HG03565 (cell line): ENCODE measurements at regions not wholly inside any gene's neighbourhood (a gene's known extent, or its start where the extent isn't known, plus 50 kb on each side); places are given as distances from the start of the nearest gene placed in this dataset.

Experiments used
- ATAC-seq: cut with Tn5 transposase; IDR thresholded peaks from one replicate; pipeline ENCODE4 v1.9.1; 2021; ENCODE audit warnings: mild to moderate bottlenecking, moderate library complexity; ENCODE audit not compliant: unreplicated experiment

DNA sequence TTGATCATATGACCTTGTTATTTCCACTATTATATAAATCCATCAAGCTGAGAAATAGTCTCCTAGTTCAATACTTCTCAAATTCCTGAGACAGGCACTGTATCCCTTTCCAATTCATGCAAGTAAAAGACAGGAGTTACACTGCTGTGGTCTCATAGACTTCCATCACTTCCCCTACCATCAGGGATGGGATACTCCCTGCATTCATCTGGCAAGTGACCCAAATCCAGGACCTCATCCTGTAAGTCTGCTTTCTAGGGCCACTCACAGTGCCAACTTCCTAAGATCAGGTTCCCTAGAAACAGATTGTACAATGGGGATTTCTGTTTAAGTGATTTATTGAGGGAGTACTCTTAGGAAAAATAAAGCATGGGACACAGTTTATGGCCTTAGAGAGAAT lies 424.0 kb upstream of the CDH7 start:
- no peak for ATAC-seq

DNA sequence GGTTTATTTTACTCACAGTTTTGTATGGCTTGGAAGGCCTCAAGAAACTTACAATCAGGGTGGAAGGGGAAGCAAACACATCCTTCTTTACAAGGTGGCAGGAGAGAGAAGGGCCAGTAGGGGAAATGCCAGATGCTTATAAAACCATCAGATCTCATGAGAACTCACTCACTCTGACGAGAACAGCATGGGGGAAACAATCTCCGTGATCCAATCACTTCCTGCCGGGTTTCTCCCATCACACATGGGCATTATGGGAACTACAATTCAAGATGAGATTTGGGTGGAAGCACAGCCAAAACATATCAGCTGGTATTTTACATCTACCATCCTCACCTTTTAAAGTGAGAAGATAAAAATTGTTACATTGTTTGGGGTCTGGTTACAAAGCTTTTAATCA lies 427.9 kb upstream of the CDH7 start:
- no peak for ATAC-seq

DNA sequence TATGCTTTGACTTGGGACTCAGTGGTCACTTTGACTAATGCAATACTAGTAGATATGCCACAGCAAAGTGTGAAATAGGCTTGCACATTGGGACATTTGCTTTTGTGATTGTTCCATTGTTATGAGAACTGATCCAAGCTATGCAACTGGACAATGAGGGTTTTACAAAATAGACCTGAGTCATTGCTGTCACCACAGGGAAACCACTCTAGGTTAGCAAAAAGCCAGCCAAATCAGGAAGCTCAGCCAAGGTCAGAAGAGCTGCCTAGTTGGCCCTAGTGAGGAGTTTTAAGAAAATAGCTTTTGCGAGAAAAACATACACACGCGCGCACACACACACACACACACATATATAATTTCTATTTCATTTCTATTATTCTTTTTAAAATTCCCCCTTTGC lies 452.4 kb upstream of the CDH7 start:
- ATAC-seq, result no peak

DNA sequence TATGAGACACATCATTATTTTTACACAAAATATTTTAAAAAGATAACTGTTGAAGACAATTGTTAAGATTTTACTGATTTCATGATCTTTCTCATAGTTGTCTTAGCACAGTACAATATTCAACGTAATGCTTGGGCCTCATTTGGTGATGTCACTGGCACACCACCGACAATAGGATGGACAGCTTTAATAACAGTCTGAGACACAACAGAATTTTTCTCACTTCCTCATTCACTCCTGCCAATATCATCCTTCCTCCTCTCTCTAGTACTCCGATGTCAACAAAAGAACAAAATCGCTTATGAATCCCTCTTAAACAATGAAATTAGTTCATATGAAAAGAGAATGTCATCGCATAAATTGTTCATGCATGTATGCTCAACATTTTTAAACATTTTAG lies 461.9 kb upstream of the CDH7 start:
- ATAC-seq, result no peak

DNA sequence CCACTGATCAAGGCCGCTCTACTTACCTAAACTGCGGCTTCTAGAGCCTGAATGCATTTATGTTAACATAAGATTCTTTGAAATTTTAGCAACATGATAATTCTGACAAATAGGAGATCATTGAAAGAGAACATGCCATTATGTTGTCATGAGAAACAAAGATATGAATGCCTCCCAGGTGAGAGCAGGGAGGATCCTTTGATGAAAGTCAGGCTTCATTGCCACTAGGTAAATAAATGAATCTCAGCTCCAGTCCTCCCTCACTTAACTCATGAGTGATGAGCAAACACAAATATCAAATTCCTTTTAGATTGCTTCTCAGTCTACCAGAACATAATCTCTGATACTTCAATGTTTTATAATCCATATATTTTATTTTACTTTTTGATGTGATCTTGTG lies 463.2 kb upstream of the CDH7 start:
- no peak for ATAC-seq

DNA sequence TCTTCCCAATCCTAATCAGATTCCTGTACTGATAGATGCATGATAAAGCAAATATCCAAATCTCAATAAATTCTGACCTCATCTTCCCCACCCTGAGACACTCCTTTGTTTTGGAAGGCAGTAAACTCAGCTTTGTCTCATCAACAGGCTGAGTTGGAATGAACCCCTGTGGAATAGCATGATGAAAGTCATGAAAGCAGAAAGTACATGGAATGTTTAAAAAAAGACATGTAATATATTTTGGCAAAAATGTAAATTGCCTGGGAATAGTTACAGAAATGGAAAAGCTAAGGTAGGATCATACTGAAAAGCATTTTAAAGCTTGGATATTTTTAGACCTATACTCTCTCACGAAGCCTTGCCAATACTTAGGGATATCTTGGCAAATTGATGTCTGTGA lies 468.7 kb upstream of the CDH7 start:
- ATAC-seq, result no peak

DNA sequence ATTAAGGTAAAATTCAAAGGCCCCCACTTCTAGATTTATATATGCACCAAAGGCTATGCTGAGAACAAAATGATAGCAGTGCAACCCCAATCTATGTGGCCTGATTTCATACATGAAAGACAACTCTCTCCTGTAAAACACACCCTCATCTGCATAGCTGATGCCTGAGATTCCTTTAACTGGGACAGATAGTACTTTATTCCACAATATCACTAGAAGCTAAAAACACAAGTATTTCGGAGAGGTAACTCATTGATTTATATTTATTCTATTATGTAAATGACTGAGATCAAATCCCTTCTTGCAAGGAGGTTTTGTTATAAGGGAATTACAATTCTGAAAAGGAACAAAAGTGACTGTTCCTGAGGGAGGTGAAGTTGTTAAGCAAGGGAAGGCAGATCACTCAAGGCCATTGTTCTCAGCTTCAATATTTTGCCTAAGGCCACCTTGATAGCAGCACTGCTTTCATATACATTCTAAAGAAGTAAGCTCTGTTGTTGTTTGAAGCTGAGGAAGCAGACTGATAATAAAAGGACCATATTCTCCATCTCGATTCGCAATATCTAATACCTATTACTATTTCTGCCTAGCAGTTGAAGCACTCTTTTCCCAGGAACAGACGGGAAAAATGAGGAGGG lies 471.0 kb upstream of the CDH7 start:
- ATAC-seq, result no peak

DNA sequence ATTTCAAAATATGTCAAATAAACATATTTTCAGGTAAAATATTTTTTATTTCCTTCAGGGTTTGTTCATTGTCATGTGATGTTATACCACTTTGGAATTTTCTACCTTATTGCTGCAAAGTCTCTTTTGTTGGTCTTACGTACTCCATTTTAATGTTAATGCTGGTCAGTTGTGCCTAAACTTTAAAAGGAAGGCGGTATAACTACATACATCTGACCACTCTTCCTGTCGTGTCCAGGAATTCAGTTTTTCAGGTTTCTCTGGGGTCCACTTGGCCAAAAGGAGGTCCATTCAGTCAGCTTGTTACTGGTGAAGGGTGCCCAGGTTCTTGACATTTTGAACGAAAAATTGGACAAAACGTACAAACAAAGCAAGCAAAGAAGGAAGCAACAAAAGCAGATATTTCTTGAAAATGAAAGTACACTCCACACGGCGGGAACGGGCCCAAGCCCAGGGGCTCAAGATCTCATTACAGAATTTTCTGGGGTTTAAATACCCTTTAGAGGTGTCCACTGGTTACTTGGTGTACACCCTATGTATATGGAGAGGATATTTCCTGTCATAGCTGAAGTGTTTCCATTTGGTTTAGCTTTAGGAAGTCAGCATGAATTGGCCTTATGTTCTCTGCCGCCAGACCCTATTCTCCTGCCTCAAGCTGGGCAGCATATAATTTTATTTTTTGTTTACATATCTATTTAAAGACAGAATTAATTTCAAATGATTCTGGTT lies 471.7 kb upstream of the CDH7 start:
- no peak for ATAC-seq

DNA sequence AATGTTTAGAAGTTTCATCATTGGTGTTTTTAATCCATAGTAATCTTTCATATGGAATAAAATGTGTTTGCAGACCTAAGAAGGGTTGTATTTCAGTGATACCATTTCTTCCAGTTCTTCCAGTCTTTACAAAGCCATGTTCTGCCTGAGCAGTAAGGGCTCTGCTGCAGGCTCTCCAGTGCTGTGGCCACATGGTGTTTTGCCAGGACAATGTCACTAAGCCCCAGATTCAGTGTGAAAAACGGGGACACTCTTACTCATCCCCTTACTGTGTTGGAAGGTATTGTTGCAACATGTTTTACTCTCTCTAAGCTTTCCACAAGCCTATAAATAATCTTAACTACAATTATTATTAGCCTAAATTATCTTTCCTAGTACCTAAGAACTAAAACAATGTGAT lies 481.4 kb upstream of the CDH7 start:
- no peak for ATAC-seq

DNA sequence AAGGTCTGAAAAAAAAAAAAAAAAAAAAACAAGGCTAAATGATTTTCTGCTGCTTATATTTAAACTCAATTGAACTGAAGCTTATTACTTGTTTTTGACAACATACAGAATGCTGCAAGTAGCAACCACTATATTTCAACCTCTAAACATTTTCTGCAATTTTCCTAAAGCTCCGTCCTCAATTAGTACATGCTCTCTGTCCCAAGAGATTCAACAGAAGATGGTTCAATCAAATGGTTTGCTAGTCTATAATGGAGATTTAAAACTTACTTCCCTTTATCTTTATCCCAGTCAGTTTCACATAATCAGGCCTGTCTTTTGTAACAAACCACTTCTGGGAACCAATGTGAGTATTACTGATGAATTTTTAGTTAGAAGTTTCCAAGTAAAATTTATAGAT lies 485.1 kb upstream of the CDH7 start:
- no peak for ATAC-seq

DNA sequence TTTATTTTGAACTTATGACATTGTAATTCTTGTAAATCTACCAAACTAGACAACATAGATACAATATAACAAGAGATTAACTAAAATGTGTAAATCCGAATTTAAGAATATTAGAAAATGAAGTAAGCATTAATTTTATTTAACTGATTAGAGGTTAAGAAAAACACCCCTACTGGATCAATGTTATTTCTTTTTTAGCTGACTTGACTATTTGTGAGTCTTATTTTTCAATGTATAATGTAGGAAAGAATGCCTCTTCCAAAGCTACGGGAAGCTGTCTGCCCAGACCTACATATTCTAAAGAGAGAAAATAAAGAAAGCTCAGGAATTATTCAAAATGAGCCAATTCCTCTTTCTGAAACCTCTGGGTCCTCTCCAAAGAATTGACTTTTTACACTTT lies 490.8 kb upstream of the CDH7 start:
- ATAC-seq, result no peak

DNA sequence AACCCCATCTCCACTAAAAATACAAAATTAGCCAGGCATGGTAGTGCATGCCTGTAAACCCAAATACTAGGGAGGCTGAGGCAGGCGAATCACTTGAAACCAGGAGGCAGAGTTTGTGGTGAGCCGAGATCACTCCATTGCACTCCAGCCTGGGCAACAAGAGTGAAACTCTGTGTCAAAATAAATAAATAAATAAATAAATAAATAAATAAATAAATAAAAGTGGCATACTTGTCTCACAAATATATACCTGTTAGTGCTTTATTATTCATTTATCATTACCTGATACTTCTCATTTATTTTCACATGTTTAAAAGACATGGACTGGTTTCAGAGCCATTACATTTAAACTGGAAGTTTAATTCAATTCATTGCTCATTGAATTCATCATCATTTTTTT lies 491.4 kb upstream of the CDH7 start:
- ATAC-seq, result no peak

DNA sequence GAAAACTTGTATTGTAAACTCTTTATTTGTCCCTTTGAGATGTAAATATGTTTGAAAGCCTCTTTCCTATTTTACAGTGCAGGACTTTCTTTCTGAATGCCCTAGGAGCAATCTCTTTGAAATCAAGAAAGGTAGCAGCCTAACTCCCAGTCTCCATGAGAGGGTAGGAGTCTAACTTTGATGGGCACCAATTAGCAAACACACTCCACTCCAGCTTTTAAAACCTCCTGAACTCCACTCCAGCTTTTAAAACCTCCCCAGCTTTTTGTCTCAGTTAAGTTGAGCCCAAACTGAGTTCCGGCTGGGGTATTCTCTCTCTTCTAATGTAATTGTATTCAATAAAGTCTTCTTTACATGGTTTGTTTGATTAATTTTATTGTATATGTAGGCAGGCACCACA lies 493.7 kb upstream of the CDH7 start:
- no peak for ATAC-seq

DNA sequence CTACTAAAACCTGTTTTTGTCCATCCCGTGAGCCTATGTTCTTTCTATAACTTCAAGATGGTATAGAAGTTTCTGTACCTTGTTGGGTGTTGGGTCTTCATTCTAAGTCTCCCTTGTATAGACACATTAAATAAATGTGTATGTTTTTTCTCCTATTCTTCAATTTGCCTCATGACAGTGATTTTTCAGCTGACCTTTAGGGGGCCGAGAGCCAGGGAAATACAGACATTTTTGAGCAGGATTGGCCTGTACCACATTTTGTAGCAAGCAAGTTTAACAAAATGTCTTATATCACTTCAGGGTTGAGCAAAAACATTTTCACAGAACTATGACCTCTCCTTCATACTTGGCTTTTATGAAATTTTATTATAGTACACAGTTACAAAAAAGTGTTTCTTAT lies 495.4 kb upstream of the CDH7 start:
- no peak for ATAC-seq

DNA sequence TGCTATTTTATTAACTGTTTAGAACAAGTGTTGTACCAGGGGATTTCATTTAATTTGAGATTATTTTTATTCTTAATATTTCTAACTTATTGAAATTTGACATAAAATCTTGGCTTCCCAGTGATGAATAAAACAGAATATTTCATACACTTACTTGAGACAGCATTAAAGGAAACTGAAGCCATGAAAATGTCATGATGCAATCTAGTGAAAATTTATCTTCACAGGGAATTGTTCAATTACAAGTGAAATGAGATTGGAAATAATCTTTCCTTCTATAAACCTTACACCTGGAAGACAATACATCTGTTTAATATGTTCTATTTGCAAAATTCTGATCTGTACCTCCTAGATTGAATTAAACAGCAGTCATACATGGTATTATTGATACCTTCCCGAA lies 511.0 kb upstream of the CDH7 start:
- no peak for ATAC-seq

DNA sequence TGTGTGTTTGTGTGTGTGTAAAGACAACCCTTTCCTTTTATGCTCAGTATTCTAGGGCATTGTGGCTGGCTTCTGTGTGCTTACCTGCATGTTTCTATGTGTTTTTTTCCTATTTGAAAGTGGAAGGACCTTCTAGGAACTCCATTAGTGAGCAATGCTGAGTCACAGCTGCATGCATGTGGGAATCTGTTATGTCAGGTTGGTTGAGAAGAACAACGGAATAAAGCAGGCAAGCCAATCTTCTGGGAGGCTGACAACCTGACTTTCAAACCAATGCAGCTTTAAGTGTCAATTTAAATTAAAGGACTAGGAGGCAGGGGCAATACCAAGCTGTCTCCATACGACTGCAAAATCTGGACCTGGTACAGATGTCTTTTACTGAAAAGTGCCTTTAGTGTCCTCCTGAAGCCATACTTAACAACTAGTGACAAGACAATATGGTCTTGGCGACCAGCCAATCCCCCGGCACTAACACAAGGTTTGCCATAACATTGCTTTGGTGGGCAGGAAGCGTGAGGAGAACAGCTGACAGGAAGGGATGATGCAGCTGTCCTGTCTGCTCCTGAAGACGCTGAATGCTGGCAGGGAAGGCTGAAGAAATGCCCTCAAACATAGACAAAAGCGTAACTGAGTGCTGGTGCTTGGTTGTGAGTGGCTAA lies 514.7 kb upstream of the CDH7 start:
- no peak for ATAC-seq

DNA sequence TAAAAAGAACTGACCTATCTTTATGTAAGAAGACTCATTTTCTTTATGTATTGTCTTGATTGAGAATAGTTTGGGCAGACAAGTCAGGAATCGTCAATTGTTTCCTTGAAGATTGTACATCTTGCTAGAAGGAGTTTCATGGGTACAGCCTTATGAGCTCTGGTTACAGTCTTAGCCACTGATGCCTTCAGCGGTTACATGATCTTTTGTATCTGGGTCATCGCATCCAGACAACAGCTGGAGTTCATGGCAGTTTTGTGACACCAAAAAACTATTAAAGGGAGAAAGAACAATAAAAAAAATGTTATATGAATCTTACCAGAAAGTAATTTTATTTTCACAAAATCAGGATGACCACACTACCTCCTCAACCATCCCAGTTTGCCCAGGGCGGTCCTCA lies 520.5 kb upstream of the CDH7 start:
- no peak for ATAC-seq

DNA sequence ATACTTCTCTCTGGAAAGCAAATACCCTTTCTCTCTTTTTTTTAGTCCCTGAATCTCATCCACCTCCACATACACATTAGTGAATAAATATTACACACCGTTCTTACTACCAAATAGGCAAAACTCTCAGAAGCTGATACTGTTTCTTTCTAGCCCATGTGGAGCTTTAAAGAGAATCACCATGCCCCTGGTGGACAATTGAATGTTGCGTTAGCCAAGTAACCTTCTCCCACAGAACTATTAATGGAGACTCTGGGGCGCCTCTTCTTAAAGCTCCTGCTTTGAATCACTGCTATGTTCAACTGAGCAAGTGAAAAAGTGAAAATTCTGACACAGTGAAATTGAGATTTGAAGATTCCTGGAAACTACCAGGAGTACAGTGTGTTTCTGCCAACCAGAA lies 522.8 kb upstream of the CDH7 start:
- ATAC-seq, result no peak

DNA sequence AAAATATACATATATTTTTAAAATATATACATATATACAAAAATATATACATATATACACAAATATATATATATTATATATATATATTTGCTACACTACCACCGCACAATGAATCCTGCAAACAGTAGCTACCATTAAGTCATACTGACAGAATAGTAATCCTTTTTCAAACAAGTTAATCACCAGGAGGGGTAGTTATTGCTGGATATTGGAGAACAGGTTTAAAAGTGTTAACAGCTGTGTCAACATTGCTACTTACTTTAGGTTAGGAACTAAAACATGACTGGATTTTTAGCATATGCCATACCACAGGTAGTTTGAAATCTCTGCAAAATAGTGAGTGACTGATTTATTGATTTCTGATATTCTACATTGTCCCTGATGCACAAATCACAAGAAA lies 529.1 kb upstream of the CDH7 start:
- ATAC-seq, result no peak

DNA sequence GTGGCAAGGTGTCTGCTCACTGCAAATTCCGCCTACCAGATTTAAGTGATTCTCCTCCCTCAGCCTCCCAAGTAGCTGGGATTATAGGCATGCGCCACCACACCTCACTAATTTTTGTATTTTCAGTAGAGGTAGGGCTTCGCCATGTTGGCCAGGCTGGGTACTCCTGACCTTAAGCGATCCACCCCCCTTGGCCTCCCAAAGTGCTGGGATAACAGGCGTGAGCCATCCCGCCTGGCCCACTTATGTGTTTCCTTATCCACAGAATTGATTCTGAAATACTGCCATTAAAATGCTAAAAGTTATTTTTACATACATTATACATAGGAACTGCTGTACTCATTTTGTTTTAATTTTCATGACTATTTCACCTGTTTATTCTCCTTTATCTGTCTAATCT lies 529.7 kb upstream of the CDH7 start:
- ATAC-seq, result no peak

DNA sequence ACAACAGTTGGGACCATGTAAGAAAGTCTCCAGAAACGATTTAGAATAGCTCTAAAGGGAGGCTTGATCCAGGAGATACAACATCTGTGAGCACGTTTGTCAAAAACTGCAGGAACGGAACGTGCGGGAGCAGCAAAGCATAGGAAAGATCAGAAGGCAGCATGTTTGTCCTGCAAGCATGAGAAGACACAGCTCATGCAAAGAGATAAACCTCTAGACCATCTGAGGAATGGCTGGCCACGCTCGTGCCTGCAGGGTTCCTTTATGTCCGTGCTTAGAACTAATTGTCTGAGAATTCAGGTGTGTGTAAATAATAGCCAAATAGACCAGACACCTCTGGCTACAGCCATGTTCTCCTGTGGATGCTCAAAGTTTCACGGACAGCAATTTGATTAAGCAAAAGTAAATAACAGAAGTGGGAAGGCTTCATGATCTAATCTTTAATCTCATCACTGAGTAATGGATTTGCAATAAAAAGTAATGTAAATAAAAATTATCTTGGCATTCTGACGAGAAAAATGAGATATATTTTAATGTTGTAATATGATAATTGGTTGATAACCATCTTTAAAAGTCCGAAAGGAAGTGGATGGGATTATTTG lies 534.8 kb upstream of the CDH7 start:
- no peak for ATAC-seq

DNA sequence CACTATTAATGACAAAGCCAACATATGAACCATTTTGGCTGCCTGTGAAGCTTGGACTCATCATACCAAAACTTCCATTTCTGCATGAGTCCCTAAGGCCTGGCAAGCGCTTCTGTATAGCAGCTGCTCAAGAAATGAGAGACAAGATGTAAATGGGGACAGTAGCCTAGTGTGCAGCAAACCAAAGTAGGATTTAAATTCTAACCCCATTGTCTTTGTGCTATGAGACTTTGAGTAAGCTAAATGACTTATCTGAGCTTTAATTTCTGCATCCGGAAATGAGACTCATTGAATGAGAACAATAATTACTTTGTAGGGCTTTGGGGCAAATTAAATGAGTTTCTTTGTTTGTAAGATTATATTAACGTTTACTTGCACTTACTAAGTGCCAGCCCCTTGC lies 536.4 kb upstream of the CDH7 start:
- ATAC-seq, result no peak
